ENCODE measurements at regions not wholly inside any gene's neighbourhood (a gene's known extent, or its start where the extent isn't known, plus 50 kb on each side); places are given as distances from the start of the nearest gene placed in this dataset.

DNA sequence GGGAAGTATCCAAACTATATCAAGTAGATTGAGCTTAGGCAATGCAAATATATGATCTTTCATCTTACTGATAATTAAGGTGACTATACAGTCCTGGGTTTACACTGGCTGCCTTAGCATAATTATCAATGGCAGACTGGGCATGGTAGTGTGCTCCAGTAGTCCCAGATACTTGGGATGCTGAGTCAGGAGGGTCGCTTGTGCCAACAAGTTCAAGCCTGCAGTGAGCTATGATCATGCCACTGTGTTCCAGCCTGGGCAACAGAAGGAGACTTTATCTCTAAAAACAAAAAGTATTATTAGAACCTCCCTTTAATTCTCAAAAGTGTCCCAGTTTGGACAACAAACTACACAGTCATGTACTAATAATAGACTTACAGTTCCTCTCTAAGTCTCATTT, 99.4 kb upstream of the RASGEF1B start:
- no peak for DNase-seq
- H3K27me3 Mint-ChIP-seq (ENCODE audit: low read depth, poor library complexity) = peaks cover 8% of the 10 kb centered on the region
- H3K27ac Mint-ChIP-seq = no peak overlapping the region
- TF ChIP-seq, protein P1, sequence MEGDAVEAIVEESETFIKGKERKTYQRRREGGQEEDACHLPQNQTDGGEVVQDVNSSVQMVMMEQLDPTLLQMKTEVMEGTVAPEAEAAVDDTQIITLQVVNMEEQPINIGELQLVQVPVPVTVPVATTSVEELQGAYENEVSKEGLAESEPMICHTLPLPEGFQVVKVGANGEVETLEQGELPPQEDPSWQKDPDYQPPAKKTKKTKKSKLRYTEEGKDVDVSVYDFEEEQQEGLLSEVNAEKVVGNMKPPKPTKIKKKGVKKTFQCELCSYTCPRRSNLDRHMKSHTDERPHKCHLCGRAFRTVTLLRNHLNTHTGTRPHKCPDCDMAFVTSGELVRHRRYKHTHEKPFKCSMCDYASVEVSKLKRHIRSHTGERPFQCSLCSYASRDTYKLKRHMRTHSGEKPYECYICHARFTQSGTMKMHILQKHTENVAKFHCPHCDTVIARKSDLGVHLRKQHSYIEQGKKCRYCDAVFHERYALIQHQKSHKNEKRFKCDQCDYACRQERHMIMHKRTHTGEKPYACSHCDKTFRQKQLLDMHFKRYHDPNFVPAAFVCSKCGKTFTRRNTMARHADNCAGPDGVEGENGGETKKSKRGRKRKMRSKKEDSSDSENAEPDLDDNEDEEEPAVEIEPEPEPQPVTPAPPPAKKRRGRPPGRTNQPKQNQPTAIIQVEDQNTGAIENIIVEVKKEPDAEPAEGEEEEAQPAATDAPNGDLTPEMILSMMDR (IDR thresholded peaks at IDR 0.05) = no peak
- H3K36me3 Mint-ChIP-seq (ENCODE audit: low read depth) = no peaks in the 10 kb centered on the region
- no peaks in the 10 kb centered on the region for H3K9me3 Mint-ChIP-seq
- peaks cover 25% of the 10 kb centered on the region for H3K4me1 Mint-ChIP-seq
- no peak overlapping the region for H3K4me3 Mint-ChIP-seq

DNA sequence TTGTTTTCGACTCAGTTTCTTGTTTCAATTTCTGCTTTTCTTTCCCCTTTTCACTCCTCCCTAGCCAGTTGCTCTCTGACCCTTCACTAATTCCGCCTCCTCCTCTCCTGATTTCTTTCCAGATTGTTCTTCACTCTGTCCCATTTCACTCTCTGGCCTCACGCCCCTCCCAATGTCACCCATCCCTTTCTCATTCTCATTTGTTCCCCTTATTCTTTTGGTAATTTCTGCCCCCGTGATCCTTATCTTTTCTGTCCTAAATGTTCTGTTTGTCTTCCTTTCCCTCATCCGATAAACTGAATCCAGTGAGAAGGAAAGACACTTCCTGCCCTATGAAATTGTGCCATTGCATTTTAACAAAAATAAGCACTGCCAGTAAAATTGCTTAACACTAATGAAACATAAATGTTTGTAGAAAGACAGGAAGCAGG, 94.5 kb upstream of the RASGEF1B start:
- TF ChIP-seq, protein P1 (IDR thresholded peaks at IDR 0.05) = no peak
- Mint-ChIP-seq H3K27me3 (ENCODE audit: low read depth, poor library complexity) (peaks cover 8% of the 10 kb centered on the region), H3K4me3 (peak overlapping the region; percentile 50), H3K27ac (peak overlapping the region; percentile 90), H3K9me3 (no peaks in the 10 kb centered on the region), H3K36me3 (ENCODE audit: low read depth) (no peaks in the 10 kb centered on the region), H3K4me1 (peaks cover 23% of the 10 kb centered on the region)
- no peak for DNase-seq

DNA sequence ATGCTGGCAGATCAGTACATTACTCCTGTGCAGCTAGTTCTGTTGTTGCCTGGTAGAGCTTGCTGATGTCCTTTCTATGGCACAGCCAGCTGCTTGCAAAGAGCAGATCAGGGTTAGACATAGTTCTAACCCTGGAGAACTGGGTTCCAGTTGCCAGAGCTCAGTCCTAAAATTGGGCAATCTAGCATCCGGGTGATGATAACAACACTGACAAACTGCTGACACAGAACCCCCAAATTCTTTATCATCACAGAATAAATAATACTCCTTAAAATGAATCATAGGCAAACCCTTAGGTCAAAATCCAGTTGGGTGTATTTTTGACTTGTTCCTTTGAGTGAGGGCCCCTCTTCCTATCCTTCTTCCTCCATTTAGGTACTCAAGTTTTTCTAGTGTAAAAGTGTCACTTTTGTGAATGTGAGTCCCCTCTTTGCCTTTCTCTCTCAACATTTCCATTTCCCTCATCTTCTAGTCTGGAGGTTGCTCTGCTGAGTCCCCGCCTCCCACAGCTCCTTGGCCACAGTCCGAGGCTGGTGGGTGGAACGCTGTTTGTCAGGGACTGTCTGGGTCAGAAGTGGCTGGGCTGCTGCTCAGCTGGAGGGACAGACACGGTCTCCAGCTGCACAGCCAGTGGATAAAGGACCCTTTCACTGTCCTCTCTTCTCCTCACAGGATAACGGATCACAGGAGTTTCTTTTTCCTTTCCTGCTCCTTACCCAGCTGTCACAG, 93.6 kb upstream of the RASGEF1B start:
- H3K36me3 Mint-ChIP-seq (ENCODE audit: low read depth) = no peaks in the 10 kb centered on the region
- peak overlapping the region; percentile 50 for H3K4me3 Mint-ChIP-seq
- H3K4me1 Mint-ChIP-seq = peaks cover 23% of the 10 kb centered on the region
- peak; percentile 41 for DNase-seq
- no peaks in the 10 kb centered on the region for H3K9me3 Mint-ChIP-seq
- TF ChIP-seq, protein P1 (IDR thresholded peaks at IDR 0.05) = no peak
- H3K27me3 Mint-ChIP-seq (ENCODE audit: low read depth, poor library complexity) = peaks cover 5% of the 10 kb centered on the region
- H3K27ac Mint-ChIP-seq = peak overlapping the region; percentile 90

DNA sequence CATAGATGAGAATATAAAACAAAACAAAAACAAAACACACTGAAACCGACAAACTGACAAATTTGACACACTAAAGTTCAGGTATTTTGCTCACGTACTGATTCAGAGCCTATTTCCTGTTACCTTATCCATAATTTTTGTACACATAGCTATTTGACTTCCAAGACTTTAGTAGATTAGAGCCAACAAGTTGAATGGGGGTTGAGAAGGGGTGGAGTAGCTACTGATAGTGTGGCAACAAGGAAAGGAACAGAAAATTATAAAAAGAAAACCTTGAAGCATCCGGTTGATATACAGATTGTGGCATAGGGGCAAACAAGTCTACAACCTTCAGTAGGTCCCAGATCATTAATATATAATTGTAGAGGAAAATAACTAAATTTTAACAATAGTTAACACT, 92.3 kb upstream of the RASGEF1B start:
- H3K27ac Mint-ChIP-seq = no peak overlapping the region
- TF ChIP-seq, protein P1 (IDR thresholded peaks at IDR 0.05) = no peak
- peaks cover 5% of the 10 kb centered on the region for H3K27me3 Mint-ChIP-seq (ENCODE audit: low read depth, poor library complexity)
- H3K4me3 Mint-ChIP-seq = no peak overlapping the region
- DNase-seq = no peak
- no peaks in the 10 kb centered on the region for H3K9me3 Mint-ChIP-seq
- H3K36me3 Mint-ChIP-seq (ENCODE audit: low read depth) = no peaks in the 10 kb centered on the region
- peaks cover 23% of the 10 kb centered on the region for H3K4me1 Mint-ChIP-seq

DNA sequence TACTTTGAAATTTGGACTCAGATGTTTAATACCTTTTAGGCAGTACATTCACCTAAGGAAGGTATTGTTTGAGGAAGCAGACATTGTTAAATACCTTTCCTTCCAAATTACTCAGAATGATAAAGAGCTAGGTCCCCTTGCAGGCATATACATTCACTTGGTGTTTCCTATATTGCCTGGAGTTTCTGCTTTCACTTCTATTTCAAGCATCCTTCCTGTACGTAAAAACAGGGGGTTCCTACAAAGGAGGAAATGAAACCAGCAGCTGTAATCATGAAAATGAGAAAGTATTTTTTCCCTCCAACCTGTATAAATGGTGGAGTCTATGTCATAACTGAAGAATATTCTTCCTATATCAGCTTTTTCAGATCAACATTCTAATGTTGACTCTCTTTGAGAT, 90.4 kb upstream of the RASGEF1B start:
- DNase-seq = no peak
- H3K9me3 Mint-ChIP-seq = no peaks in the 10 kb centered on the region
- no peak overlapping the region for H3K4me3 Mint-ChIP-seq
- H3K4me1 Mint-ChIP-seq = peaks cover 22% of the 10 kb centered on the region
- no peaks in the 10 kb centered on the region for H3K27me3 Mint-ChIP-seq (ENCODE audit: low read depth, poor library complexity)
- H3K27ac Mint-ChIP-seq = no peak overlapping the region
- TF ChIP-seq, protein P1 (IDR thresholded peaks at IDR 0.05) = no peak
- H3K36me3 Mint-ChIP-seq (ENCODE audit: low read depth) = no peaks in the 10 kb centered on the region

DNA sequence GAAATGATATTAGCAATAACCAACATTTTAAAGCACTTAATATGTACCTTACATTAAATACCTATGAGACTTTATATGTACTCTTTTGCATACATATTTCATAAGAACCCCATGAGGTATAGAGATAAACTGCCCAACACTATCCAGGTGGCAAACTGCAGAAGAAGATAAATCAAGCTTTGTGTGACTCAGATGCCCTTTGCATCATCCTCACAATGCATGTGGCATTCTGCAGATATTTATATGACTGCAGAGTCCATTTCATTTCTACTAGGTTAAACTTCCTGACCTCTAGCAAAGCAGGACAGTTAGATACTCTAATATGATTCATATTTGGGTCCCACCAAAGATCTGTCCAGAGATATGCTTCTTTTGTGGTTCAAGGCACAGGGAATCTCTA, 85.6 kb upstream of the RASGEF1B start:
- no peaks in the 10 kb centered on the region for H3K27me3 Mint-ChIP-seq (ENCODE audit: low read depth, poor library complexity)
- H3K27ac Mint-ChIP-seq = no peak overlapping the region
- no peak overlapping the region for H3K4me3 Mint-ChIP-seq
- no peaks in the 10 kb centered on the region for H3K4me1 Mint-ChIP-seq
- TF ChIP-seq, protein P1 (IDR thresholded peaks at IDR 0.05) = no peak
- no peak for DNase-seq
- H3K36me3 Mint-ChIP-seq (ENCODE audit: low read depth) = no peaks in the 10 kb centered on the region
- H3K9me3 Mint-ChIP-seq = no peaks in the 10 kb centered on the region

All from nephron progenitor cell (in vitro differentiated cells).